ENCODE measurements at regions not wholly inside any gene's neighbourhood (a gene's known extent, or its start where the extent isn't known, plus 50 kb on each side); places are given as distances from the start of the nearest gene placed in this dataset.

- DNase-seq, result no peak
Observed at GRCh38 chr17:72479113-72479512, 358.3 kb downstream of the SOX9 start.

GRCh38 chr17:72481572-72481971, 360.8 kb downstream of the SOX9 start:
- no peak for DNase-seq

GRCh38 chr17:72485596-72485995, 364.8 kb downstream of the SOX9 start:
- DNase-seq, result no peak

GRCh38 chr17:72486806-72487205, 366.0 kb downstream of the SOX9 start:
- no peak for DNase-seq

GRCh38 chr17:72487731-72488494, 367.1 kb downstream of the SOX9 start:
- DNase-seq, result no peak

- no peak for DNase-seq
Observed at GRCh38 chr17:72488555-72489271, 367.9 kb downstream of the SOX9 start.

- no peak for DNase-seq
Observed at GRCh38 chr17:72489272-72489641, 368.4 kb downstream of the SOX9 start.

- DNase-seq, result no peak
Observed at GRCh38 chr17:72491102-72491501, 370.3 kb downstream of the SOX9 start.

GRCh38 chr17:72492494-72492893, 371.7 kb downstream of the SOX9 start:
- no peak for DNase-seq

- no peak for DNase-seq
Observed at GRCh38 chr17:72492941-72493340, 372.1 kb downstream of the SOX9 start.

GRCh38 chr17:72494566-72494965, 373.7 kb downstream of the SOX9 start:
- no peak for DNase-seq

- DNase-seq, result no peak
Observed at GRCh38 chr17:72496461-72496860, 375.6 kb downstream of the SOX9 start.

- DNase-seq, result no peak
Observed at GRCh38 chr17:72497915-72498314, 377.1 kb downstream of the SOX9 start.

- no peak for DNase-seq
Observed at GRCh38 chr17:72498364-72499210, 377.8 kb downstream of the SOX9 start.

GRCh38 chr17:72501404-72502370, 380.9 kb downstream of the SOX9 start:
- DNase-seq, result no peak

GRCh38 chr17:72502371-72503341, 381.8 kb downstream of the SOX9 start:
- DNase-seq, result no peak

GRCh38 chr17:72503556-72503955, 382.7 kb downstream of the SOX9 start:
- no peak for DNase-seq

- no peak for DNase-seq
Observed at GRCh38 chr17:72504783-72505182, 384.0 kb downstream of the SOX9 start.

GRCh38 chr17:72506773-72507172, 386.0 kb downstream of the SOX9 start:
- DNase-seq, result no peak

- no peak for DNase-seq
Observed at GRCh38 chr17:72507370-72507769, 386.6 kb downstream of the SOX9 start.

GRCh38 chr17:72510351-72511016, 389.7 kb downstream of the SOX9 start:
- no peak for DNase-seq
